PC-9 (cell line): ENCODE measurements at regions not wholly inside any gene's neighbourhood (a gene's known extent, or its start where the extent isn't known, plus 50 kb on each side); places are given as distances from the start of the nearest gene placed in this dataset.

Experiments used
- BruUV-seq: library from RNA; stranded (reverse); fragments of 400-500 nt; replicated peaks from 2 replicates; lab custom pipeline; 2021; lab: Mats Ljungman, UMichigan
- CTCF ChIA-PET: fragments of 300-600 bp; sonication (Branson Sonifier 250); formaldehyde crosslinking; loops from one replicate; lab custom pipeline; 2022; ENCODE audit warnings: antibody characterized with exemption; lab: Charles Lee
- POLR2A ChIA-PET: fragments of 300-600 bp; sonication (Branson Sonifier 250); formaldehyde crosslinking; loops from one replicate; lab custom pipeline; 2022; ENCODE audit warnings: antibody characterized with exemption; ENCODE audit not compliant: unreplicated experiment; lab: Charles Lee
- DNase-seq, 2 experiments: peaks; one replicate each; pipeline versions ENCODE4 v3.0.0 to v3.0.0-alpha.2; 2015 to 2022; ENCODE audit warnings: mixed read lengths in 1 of 2
- H2AFZ ChIP-seq: fragments of 200-600 bp; sonication (generic); 2 replicates; pipeline ENCODE4 v1.8.1; 2017; ENCODE audit warnings: antibody characterized with exemption
- H3F3A ChIP-seq: fragments of 200-600 bp; sonication (generic); 2 replicates; pipeline ENCODE4 v1.8.1; 2017; ENCODE audit warnings: antibody characterized with exemption, mild to moderate bottlenecking, low read depth; ENCODE audit not compliant: insufficient read depth
- H3K27ac ChIP-seq: fragments of 200-600 bp; sonication (generic); 2 replicates; pipeline ENCODE4 v1.6.1; 2016; ENCODE audit warnings: mixed run types
- H3K27me3 ChIP-seq: fragments of 200-600 bp; sonication (generic); 2 replicates; pipeline ENCODE4 v1.6.1; 2016; ENCODE audit warnings: low read depth, mixed run types; ENCODE audit not compliant: insufficient read depth
- H3K36me3 ChIP-seq: fragments of 200-600 bp; sonication (generic); 2 replicates; pipeline ENCODE4 v1.6.1; 2016; ENCODE audit warnings: low read depth, mixed run types
- H3K4me1 ChIP-seq: fragments of 200-600 bp; sonication (generic); replicated peaks from 2 replicates; pipeline ENCODE4 v1.6.1; 2016; ENCODE audit warnings: mixed run types; ENCODE audit not compliant: insufficient read depth
- H3K4me2 ChIP-seq: fragments of 200-600 bp; sonication (generic); 2 replicates; pipeline ENCODE4 v1.6.1; 2017; ENCODE audit warnings: mixed run types
- H3K4me3 ChIP-seq: fragments of 200-600 bp; sonication (generic); 2 replicates; pipeline ENCODE4 v1.6.1; 2016; ENCODE audit warnings: mixed run types
- H3K79me2 ChIP-seq: fragments of 200-600 bp; sonication (generic); 2 replicates; pipeline ENCODE4 v1.6.1; 2017; ENCODE audit warnings: low read depth, mixed run types
- H3K9me2 ChIP-seq: fragments of 200-600 bp; sonication (generic); 2 replicates; pipeline ENCODE4 v1.8.1; 2017; ENCODE audit warnings: mild to moderate bottlenecking; ENCODE audit not compliant: insufficient read depth
- H3K9me3 ChIP-seq: fragments of 200-600 bp; sonication (generic); 2 replicates; pipeline ENCODE4 v1.8.1; 2016; ENCODE audit warnings: low read depth; ENCODE audit not compliant: insufficient read depth
- H4K20me1 ChIP-seq: fragments of 200-600 bp; sonication (generic); 2 replicates; pipeline ENCODE4 v1.8.1; 2017; ENCODE audit not compliant: insufficient read depth
- CTCF ChIP-seq: fragments of 200-600 bp; sonication (generic); conservative IDR thresholded peaks from 2 replicates; pipeline ENCODE4 v1.6.1; 2017; ENCODE audit warnings: mixed run types, antibody characterized with exemption, mild to moderate bottlenecking, moderate library complexity
- EZH2 ChIP-seq: fragments of 200-600 bp; sonication (generic); IDR thresholded peaks from 2 replicates; pipeline ENCODE4 v1.8.0; 2017; ENCODE audit warnings: antibody characterized with exemption, low read depth
- intact Hi-C: fragments of 100-400 bp; cut with micrococcal nuclease; formaldehyde crosslinking; loops from one replicate; pipeline ENCODE4 v1.10.0; 2022; ENCODE audit not compliant: unreplicated experiment

- Histone ChIP-seq H3K4me3 (no peak overlapping the region), H3K27me3 (no peaks in the 10 kb centered on the region), H3K79me2 (no peaks in the 10 kb centered on the region), H4K20me1 (no peaks in the 10 kb centered on the region), H3K36me3 (no peaks in the 10 kb centered on the region), H3F3A (peaks cover 18% of the 10 kb centered on the region), H3K4me1 (peaks cover 22% of the 10 kb centered on the region), H3K9me2 (no peaks in the 10 kb centered on the region), H2AFZ (no peak overlapping the region), H3K4me2 (no peak overlapping the region), H3K9me3 (no peaks in the 10 kb centered on the region), H3K27ac (no peak overlapping the region)
- ChIA-PET CTCF (no interaction called here), POLR2A (no interaction called here)
- intact Hi-C loops: no loop called here
- TF ChIP-seq CTCF (no peak), EZH2 (no peak)
- BruUV-seq: no TSS peak
- DNase-seq: no peak
Measured at GRCh38 chr15:70422342-70422741, 324.6 kb upstream of the TLE3 start.

- Histone ChIP-seq H3K27ac (no peak overlapping the region), H3K36me3 (no peaks in the 10 kb centered on the region), H3K9me3 (no peaks in the 10 kb centered on the region), H2AFZ (no peak overlapping the region), H3K4me2 (no peak overlapping the region), H3K9me2 (no peaks in the 10 kb centered on the region), H3K4me3 (no peak overlapping the region), H3F3A (peaks cover 4% of the 10 kb centered on the region; the same call in 1 of the 2 replicates), H3K27me3 (no peaks in the 10 kb centered on the region), H3K79me2 (no peaks in the 10 kb centered on the region), H4K20me1 (no peaks in the 10 kb centered on the region), H3K4me1 (peaks cover 9% of the 10 kb centered on the region)
- DNase-seq: no peak
- intact Hi-C loops: no loop called here
- no peak for TF ChIP-seq CTCF
- no peak for TF ChIP-seq EZH2
- no TSS peak for BruUV-seq
- POLR2A ChIA-PET: no interaction called here
- CTCF ChIA-PET: interaction anchor here (0.8 kb wide), 1 partner anchor 1389 kb away, joined by 4 read pairs; no protein-coding TSS in a partner anchor
Measured at GRCh38 chr15:70420948-70421482, 323.3 kb upstream of the TLE3 start.

GRCh38 chr15:70420086-70420947 lies 322.6 kb upstream of the TLE3 start:
- H3K27me3 ChIP-seq: no peaks in the 10 kb centered on the region
- intact Hi-C loops: no loop called here
- 0 out of 2 replicates have a peak, but pooled peaks cover 7% of the 10 kb centered on the region for H3K4me1 ChIP-seq
- H3K36me3 ChIP-seq: no peaks in the 10 kb centered on the region
- H2AFZ ChIP-seq: no peak overlapping the region
- H3K4me3 ChIP-seq: no peak overlapping the region
- no peaks in the 10 kb centered on the region for H3K79me2 ChIP-seq
- no TSS peak for BruUV-seq
- DNase-seq: no peak
- H3F3A ChIP-seq: no peaks in the 10 kb centered on the region
- no peaks in the 10 kb centered on the region for H3K9me3 ChIP-seq
- H3K9me2 ChIP-seq: no peaks in the 10 kb centered on the region
- TF ChIP-seq EZH2 (no peak), CTCF (no peak)
- no peaks in the 10 kb centered on the region for H4K20me1 ChIP-seq
- no peak overlapping the region for H3K4me2 ChIP-seq
- ChIA-PET CTCF (no interaction called here), POLR2A (no interaction called here)
- H3K27ac ChIP-seq: no peak overlapping the region
